Esophagus muscularis mucosa (tissue), 4 donors: ENCODE measurements at regions not wholly inside any gene's neighbourhood (a gene's known extent, or its start where the extent isn't known, plus 50 kb on each side); places are given as distances from the start of the nearest gene placed in this dataset.

ENCODE experiments used
- DNase-seq: peaks from one replicate; pipeline ENCODE4 v3.0.0-alpha.2; 2017; ENCODE audit errors: extremely low spot score
- H3K27ac ChIP-seq, 4 donors: fragments of 200-600 bp; sonication (generic); replicated peaks in 1 of 4; 1 replicate in 3 of 4; 2 replicates in 1 of 4; pipeline ENCODE4 v1.5.1; 2016 to 2019; ENCODE audit warnings: mild to moderate bottlenecking in 1 of 4
- H3K27me3 ChIP-seq, 4 donors: fragments of 200-600 bp; sonication (generic); one replicate each; pipeline versions ENCODE4 v1.5.1 to v1.6.0; 2016 to 2019
- H3K36me3 ChIP-seq, 4 donors: fragments of 200-600 bp; sonication (generic); one replicate each; pipeline ENCODE4 v1.5.1; 2016 to 2019
- H3K4me1 ChIP-seq, 4 donors: fragments of 200-600 bp; sonication (generic); one replicate each; pipeline ENCODE4 v1.5.1; 2016 to 2019
- H3K4me3 ChIP-seq, 4 donors: fragments of 200-600 bp; sonication (generic); 1 replicate in 2 of 4; 2 replicates in 2 of 4; pipeline ENCODE4 v1.5.1; 2016 to 2019; ENCODE audit warnings: mild to moderate bottlenecking in 4 of 4, moderate library complexity in 1 of 4
- H3K9me3 ChIP-seq, 4 donors: fragments of 200-600 bp; sonication (generic); 1 replicate in 3 of 4; 2 replicates in 1 of 4; pipeline ENCODE4 v1.5.1; 2016 to 2019
- EP300 ChIP-seq: sonication (generic); formaldehyde crosslinking; IDR thresholded peaks from one replicate; pipeline ENCODE4 v1.6.1; 2017; ENCODE audit warnings: antibody characterized with exemption
- POLR2A ChIP-seq: fragments of 450-650 bp; IDR thresholded peaks from one replicate; pipeline ENCODE4 v1.6.1; 2017; ENCODE audit warnings: antibody characterized with exemption, moderate library complexity, mild to moderate bottlenecking, low read depth
- POLR2AphosphoS5 ChIP-seq, 2 donors: sonication (generic); formaldehyde crosslinking; IDR thresholded peaks; one replicate each; pipeline ENCODE4 v1.6.1; 2017; ENCODE audit warnings: antibody characterized with exemption in 2 of 2
- WGBS: methylation state at CpG from one replicate; pipeline ENCODE4 v1.1.5; 2018; 5-methylcytosine and 5-hydroxymethylcytosine counted together
- intact Hi-C: fragments of 100-400 bp; cut with DNase I; formaldehyde crosslinking; loops from one replicate; pipeline ENCODE4 v1.15.1; 2023
- TF ChIP-seq, protein P1 (sequence below), 3 experiments: fragments of 200-600 bp in 2 of 3; fragments of 450-650 bp in 1 of 3; sonication (generic) in 2 of 3; IDR thresholded peaks; one replicate each; pipeline ENCODE4 v1.5.1; 2017 to 2019; ENCODE audit warnings: antibody characterized with exemption in 3 of 3, mild to moderate bottlenecking in 2 of 3, moderate library complexity in 1 of 3

DNA sequence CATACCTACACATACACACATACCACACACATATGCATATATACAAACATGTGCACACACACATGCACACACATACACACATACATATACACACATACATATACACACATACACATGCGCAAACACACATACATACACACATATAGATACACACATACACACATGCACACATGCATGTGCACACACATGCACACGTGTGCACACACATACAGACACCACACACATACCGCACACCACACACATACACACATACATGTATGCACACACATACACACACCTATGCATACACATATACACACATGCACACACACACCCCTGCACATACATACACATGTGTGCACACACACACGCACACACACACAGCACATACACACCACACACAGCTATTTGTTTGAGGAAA lies 236.5 kb downstream of the WDR11 start:
- intact Hi-C loops: no loop called here
- Histone ChIP-seq H3K9me3 (no peaks in the 10 kb centered on the region), H3K27ac (no peak overlapping the region), H3K36me3 (no peaks in the 10 kb centered on the region), H3K4me1 (peaks cover 0 to 24% (median 9%) of the 10 kb centered on the region in 4 donors), H3K4me3 (no peak overlapping the region), H3K27me3 (no peaks in the 10 kb centered on the region)
- WGBS: 94% methylated on average over 4 of the region's 4 CpGs
- TF ChIP-seq, protein P1, sequence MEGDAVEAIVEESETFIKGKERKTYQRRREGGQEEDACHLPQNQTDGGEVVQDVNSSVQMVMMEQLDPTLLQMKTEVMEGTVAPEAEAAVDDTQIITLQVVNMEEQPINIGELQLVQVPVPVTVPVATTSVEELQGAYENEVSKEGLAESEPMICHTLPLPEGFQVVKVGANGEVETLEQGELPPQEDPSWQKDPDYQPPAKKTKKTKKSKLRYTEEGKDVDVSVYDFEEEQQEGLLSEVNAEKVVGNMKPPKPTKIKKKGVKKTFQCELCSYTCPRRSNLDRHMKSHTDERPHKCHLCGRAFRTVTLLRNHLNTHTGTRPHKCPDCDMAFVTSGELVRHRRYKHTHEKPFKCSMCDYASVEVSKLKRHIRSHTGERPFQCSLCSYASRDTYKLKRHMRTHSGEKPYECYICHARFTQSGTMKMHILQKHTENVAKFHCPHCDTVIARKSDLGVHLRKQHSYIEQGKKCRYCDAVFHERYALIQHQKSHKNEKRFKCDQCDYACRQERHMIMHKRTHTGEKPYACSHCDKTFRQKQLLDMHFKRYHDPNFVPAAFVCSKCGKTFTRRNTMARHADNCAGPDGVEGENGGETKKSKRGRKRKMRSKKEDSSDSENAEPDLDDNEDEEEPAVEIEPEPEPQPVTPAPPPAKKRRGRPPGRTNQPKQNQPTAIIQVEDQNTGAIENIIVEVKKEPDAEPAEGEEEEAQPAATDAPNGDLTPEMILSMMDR (IDR thresholded peaks at IDR 0.05): no peak
- no peak for TF ChIP-seq POLR2A
- no peak for TF ChIP-seq POLR2AphosphoS5 (IDR thresholded peaks at IDR 0.05)
- no peak for TF ChIP-seq EP300
- DNase-seq: no peak

DNA sequence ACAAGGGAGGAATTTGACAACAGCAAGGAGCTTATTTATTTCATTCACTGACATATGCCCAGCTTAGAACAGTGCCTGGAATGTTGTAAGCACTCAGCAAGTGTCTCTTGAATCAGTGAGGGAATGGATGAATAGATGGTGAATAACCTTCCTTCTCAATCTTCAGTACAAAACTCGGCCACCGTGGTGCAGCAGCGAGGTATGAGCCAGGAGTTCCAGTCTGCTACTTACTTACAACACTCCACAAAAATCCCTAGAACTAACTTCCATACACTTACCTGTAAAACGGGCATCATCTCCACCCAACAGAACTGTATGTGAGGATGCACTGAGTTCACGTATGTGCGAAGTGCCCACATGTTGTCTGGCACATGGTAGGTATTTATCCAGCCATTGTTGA lies 237.4 kb downstream of the WDR11 start:
- Histone ChIP-seq H3K36me3 (no peaks in the 10 kb centered on the region), H3K27me3 (no peaks in the 10 kb centered on the region), H3K9me3 (no peaks in the 10 kb centered on the region), H3K27ac (no peak overlapping the region), H3K4me3 (no peak overlapping the region), H3K4me1 (peaks cover 0 to 19% (median 9%) of the 10 kb centered on the region in 4 donors)
- TF ChIP-seq POLR2A (no peak), POLR2AphosphoS5 (IDR thresholded peaks at IDR 0.05) (no peak)
- TF ChIP-seq, protein P1 (IDR thresholded peaks at IDR 0.05): peak in 1 of 3 experiments; percentile 26
- 77% methylated on average over 5 of the region's 6 CpGs for WGBS
- DNase-seq: no peak
- intact Hi-C loops: no loop called here

- no peaks in the 10 kb centered on the region for H3K9me3 ChIP-seq
- 83% methylated on average over 1 of the region's 3 CpGs for WGBS
- H3K4me1 ChIP-seq: peaks cover 0 to 16% (median 9%) of the 10 kb centered on the region in 4 donors
- no peak overlapping the region for H3K4me3 ChIP-seq
- H3K36me3 ChIP-seq: no peaks in the 10 kb centered on the region
- no peak overlapping the region for H3K27ac ChIP-seq
- TF ChIP-seq POLR2A (no peak), POLR2AphosphoS5 (IDR thresholded peaks at IDR 0.05) (no peak), EP300 (no peak)
- TF ChIP-seq, protein P1 (IDR thresholded peaks at IDR 0.05): no peak
- intact Hi-C loops: no loop called here
- no peak for DNase-seq
- no peaks in the 10 kb centered on the region for H3K27me3 ChIP-seq
Observed at GRCh38 chr10:121089434-121089833, 238.3 kb downstream of the WDR11 start.

- Histone ChIP-seq H3K27ac (no peak overlapping the region), H3K9me3 (no peaks in the 10 kb centered on the region), H3K4me3 (no peak overlapping the region), H3K4me1 (peaks cover 0 to 13% (median 9%) of the 10 kb centered on the region in 4 donors), H3K27me3 (no peaks in the 10 kb centered on the region), H3K36me3 (no peaks in the 10 kb centered on the region)
- TF ChIP-seq POLR2AphosphoS5 (IDR thresholded peaks at IDR 0.05) (no peak), EP300 (no peak), POLR2A (no peak)
- TF ChIP-seq, protein P1 (IDR thresholded peaks at IDR 0.05): no peak
- intact Hi-C loops: no loop called here
- no peak for DNase-seq
- 78% methylated on average over 5 of the region's 5 CpGs for WGBS
Observed at GRCh38 chr10:121091961-121092719, 241.0 kb downstream of the WDR11 start.

DNA sequence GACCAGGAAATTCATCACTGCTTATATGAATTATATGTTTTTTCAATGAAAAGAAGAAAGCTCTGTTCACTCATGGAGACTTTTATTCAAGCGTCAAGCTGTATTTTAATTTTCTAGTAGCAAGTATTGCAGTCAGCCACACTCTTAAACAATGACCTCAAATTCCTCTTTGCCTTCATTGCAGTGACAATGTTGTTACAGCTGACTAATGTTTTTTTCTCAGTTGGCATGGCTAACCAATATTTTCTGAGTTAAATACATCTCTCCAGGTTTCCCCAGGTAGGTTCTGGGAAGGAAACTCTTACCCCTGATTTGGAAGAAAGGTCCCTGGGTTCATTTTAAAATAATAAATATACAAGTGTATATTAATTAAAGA lies 241.5 kb downstream of the WDR11 start:
- Histone ChIP-seq H3K4me3 (no peak overlapping the region), H3K27me3 (no peaks in the 10 kb centered on the region), H3K4me1 (peaks cover 0 to 13% (median 9%) of the 10 kb centered on the region in 4 donors), H3K27ac (no peak overlapping the region), H3K9me3 (no peaks in the 10 kb centered on the region), H3K36me3 (no peaks in the 10 kb centered on the region)
- DNase-seq: no peak
- 61% methylated on average over 1 of the region's 1 CpG for WGBS
- intact Hi-C loops: no loop called here
- TF ChIP-seq, protein P1 (IDR thresholded peaks at IDR 0.05): no peak
- TF ChIP-seq POLR2A (no peak), EP300 (no peak), POLR2AphosphoS5 (IDR thresholded peaks at IDR 0.05) (no peak)
